Gastroesophageal sphincter (tissue), 4 donors: ENCODE measurements at regions not wholly inside any gene's neighbourhood (a gene's known extent, or its start where the extent isn't known, plus 50 kb on each side); places are given as distances from the start of the nearest gene placed in this dataset.

Source experiments
- ATAC-seq: fragments of 150-250 bp; one replicate; pipeline ENCODE4 v1.9.1; 2016; ENCODE audit warnings: mild to moderate bottlenecking, moderate library complexity
- H3K27ac ChIP-seq, 4 donors: fragments of 200-600 bp; sonication (generic) in 3 of 4; 1 replicate in 3 of 4; 2 replicates in 1 of 4; pipeline ENCODE4 v1.5.1; 2016 to 2019
- H3K27me3 ChIP-seq: fragments of 200-600 bp; sonication (generic); one replicate; pipeline ENCODE4 v1.5.1; 2019
- H3K36me3 ChIP-seq, 2 donors: fragments of 200-600 bp; sonication (generic); one replicate each; pipeline ENCODE4 v1.5.1; 2019; ENCODE audit warnings: control low read depth in 1 of 2
- H3K4me1 ChIP-seq, 3 donors: fragments of 200-600 bp; sonication (generic); 1 replicate in 2 of 3; 2 replicates in 1 of 3; pipeline ENCODE4 v1.5.1; 2016 to 2019; ENCODE audit warnings: control low read depth in 2 of 3
- H3K4me3 ChIP-seq, 2 donors: fragments of 200-600 bp; sonication (generic); one replicate each; pipeline ENCODE4 v1.5.1; 2019; ENCODE audit warnings: mild to moderate bottlenecking in 1 of 2, moderate library complexity in 1 of 2
- H3K9me3 ChIP-seq, 3 donors: fragments of 200-600 bp; sonication (generic); one replicate each; pipeline ENCODE4 v1.5.1; 2017 to 2019; ENCODE audit warnings: control low read depth in 2 of 3
- EP300 ChIP-seq: sonication (generic); formaldehyde crosslinking; IDR thresholded peaks from one replicate; pipeline ENCODE4 v1.6.1; 2017; ENCODE audit warnings: antibody characterized with exemption, mild to moderate bottlenecking
- POLR2A ChIP-seq, 2 donors: fragments of 450-650 bp; IDR thresholded peaks; one replicate each; pipeline ENCODE4 v1.6.1; 2017; ENCODE audit warnings: antibody characterized with exemption in 2 of 2, mild to moderate bottlenecking in 2 of 2, moderate library complexity in 1 of 2
- POLR2AphosphoS5 ChIP-seq: sonication (generic); formaldehyde crosslinking; IDR thresholded peaks from one replicate; pipeline ENCODE4 v1.6.1; 2017; ENCODE audit warnings: antibody characterized with exemption
- whole genome bisulfite sequencing, 2 donors: methylation state at CpG; one replicate each; pipeline ENCODE4 v1.1.5; 2018; ENCODE audit warnings: low coverage in 1 of 2; 5-methylcytosine and 5-hydroxymethylcytosine counted together
- TF ChIP-seq, protein P1 (sequence below), 4 experiments: fragments of 200-600 bp in 2 of 4; fragments of 450-650 bp in 2 of 4; sonication (generic) in 1 of 4; IDR thresholded peaks; one replicate each; pipeline ENCODE4 v1.5.1; 2017 to 2019; ENCODE audit warnings: antibody characterized with exemption in 4 of 4, mild to moderate bottlenecking in 2 of 4, moderate library complexity in 2 of 4

DNA sequence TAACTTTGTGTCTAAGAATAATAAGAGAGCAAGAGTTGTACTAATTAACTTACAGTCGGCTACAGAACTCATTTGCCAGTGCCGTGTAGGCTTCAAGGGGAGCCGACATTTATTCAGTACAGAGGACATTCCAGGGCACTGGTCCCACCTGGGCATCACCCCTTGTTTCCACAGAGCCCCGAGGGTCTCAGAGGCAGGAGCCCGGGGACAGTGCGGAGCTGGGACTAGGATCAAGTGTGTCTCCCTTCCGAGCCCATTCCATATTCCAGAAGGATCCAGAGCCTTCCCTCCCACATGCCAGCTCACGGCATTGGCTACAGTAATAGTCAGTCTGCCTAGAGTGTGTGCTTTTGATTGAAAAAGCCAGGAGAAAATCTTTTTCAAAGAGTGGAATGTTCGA, 71.5 kb upstream of the CTDP1 start:
- WGBS, 2 donors = 87 to 100% methylated on average over 1 to 5 of the region's 9 CpGs
- no peaks in the 10 kb centered on the region for H3K36me3 ChIP-seq
- no peak for ATAC-seq
- peaks cover 39% of the 10 kb centered on the region for H3K27me3 ChIP-seq
- H3K4me3 ChIP-seq = no peak overlapping the region
- TF ChIP-seq, protein P1, sequence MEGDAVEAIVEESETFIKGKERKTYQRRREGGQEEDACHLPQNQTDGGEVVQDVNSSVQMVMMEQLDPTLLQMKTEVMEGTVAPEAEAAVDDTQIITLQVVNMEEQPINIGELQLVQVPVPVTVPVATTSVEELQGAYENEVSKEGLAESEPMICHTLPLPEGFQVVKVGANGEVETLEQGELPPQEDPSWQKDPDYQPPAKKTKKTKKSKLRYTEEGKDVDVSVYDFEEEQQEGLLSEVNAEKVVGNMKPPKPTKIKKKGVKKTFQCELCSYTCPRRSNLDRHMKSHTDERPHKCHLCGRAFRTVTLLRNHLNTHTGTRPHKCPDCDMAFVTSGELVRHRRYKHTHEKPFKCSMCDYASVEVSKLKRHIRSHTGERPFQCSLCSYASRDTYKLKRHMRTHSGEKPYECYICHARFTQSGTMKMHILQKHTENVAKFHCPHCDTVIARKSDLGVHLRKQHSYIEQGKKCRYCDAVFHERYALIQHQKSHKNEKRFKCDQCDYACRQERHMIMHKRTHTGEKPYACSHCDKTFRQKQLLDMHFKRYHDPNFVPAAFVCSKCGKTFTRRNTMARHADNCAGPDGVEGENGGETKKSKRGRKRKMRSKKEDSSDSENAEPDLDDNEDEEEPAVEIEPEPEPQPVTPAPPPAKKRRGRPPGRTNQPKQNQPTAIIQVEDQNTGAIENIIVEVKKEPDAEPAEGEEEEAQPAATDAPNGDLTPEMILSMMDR (IDR thresholded peaks at IDR 0.05) = no peak
- TF ChIP-seq POLR2AphosphoS5 (no peak), POLR2A (IDR thresholded peaks at IDR 0.05) (no peak), EP300 (no peak)
- no peaks in the 10 kb centered on the region for H3K4me1 ChIP-seq
- no peaks in the 10 kb centered on the region for H3K9me3 ChIP-seq
- no peak overlapping the region for H3K27ac ChIP-seq

DNA sequence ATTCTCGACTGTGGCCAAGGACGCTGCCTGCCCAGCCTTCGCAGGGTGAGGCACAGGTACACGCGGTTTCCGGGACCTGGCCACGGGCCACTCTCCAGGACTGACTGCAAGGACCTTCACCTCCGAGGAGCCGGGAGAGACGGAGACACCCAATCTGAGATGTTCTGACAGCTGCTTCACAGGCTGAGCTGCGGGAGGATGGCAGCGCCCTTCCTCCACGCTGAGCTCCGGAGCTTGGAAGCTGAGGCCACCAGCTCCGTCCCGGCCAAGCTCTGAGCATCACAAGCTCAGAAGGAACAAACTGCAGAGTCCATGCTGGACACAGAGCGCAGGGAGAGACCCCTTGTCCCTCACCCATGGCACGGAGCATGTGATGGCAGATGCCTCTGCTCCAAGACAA, 71.1 kb upstream of the CTDP1 start:
- TF ChIP-seq POLR2A (IDR thresholded peaks at IDR 0.05) = no peak
- TF ChIP-seq EP300 = no peak
- TF ChIP-seq, protein P1 (IDR thresholded peaks at IDR 0.05) = no peak
- TF ChIP-seq POLR2AphosphoS5 = no peak
- no peak overlapping the region for H3K4me3 ChIP-seq
- H3K27me3 ChIP-seq = peaks cover 44% of the 10 kb centered on the region
- H3K4me1 ChIP-seq = no peaks in the 10 kb centered on the region
- ATAC-seq = no peak
- H3K36me3 ChIP-seq = no peaks in the 10 kb centered on the region
- H3K9me3 ChIP-seq = no peaks in the 10 kb centered on the region
- no peak overlapping the region for H3K27ac ChIP-seq
- WGBS, 2 donors = 100% methylated on average over 1 of the region's 18 CpGs; no CpG with 5 or more reads in 1 of the 2 donors

DNA sequence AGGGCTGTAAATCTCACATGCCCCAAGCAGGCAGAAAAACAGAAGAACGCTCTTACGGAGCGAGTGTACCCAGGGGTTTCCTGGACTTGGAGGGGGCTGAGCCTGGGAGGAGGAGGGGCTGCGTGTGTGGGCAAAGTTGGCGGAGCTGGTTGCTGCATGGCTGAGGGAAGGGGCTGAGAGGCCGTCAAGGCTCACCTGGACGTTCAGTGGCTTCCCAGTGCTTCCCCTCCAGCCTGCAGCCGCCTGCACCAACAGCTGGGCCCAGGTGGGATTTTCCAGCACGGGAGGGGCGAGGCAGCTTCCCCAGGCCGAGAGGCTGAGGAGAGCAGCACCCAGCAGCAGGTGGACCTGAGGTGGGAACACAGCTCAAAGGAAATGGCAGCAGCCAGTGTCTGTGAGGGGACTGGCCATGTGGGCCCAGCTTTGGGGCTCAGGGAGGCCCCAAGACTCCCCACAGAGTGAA, 70.6 kb upstream of the CTDP1 start:
- Histone ChIP-seq H3K9me3 (no peaks in the 10 kb centered on the region), H3K4me3 (no peak overlapping the region), H3K27me3 (peaks cover 49% of the 10 kb centered on the region), H3K4me1 (no peaks in the 10 kb centered on the region), H3K27ac (no peak overlapping the region), H3K36me3 (no peaks in the 10 kb centered on the region)
- TF ChIP-seq, protein P1 (IDR thresholded peaks at IDR 0.05) = no peak
- TF ChIP-seq POLR2AphosphoS5 (no peak), EP300 (no peak), POLR2A (IDR thresholded peaks at IDR 0.05) (no peak)
- no peak for ATAC-seq
- 80% methylated on average over 1 of the region's 11 CpGs; no CpG with 5 or more reads in 1 of the 2 donors for WGBS, 2 donors

DNA sequence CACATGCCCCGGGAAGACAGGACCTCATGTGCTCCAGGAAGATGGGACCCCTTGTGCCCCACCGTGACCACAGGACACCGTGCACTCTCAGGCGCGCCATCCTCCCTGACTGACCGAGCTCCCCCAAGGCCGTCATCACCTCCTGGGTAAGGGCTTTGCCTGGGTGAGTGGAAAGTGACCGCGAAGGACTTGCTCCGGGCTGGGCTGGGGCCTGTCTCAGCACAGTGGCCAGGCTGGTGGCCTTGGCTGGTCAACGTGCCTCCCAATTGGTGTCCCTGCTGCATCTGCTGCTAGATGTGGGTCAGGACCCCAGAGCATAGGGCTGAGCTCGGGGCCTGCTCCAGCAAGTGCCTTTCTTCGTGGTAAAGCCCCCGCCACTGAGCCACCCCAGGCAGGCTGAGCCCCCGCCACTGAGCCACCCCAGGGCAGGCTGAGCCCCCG, 69.7 kb upstream of the CTDP1 start:
- ATAC-seq = no peak
- WGBS, 2 donors = no CpG with 5 or more reads among the region's 16 CpGs
- Histone ChIP-seq H3K27ac (no peak overlapping the region), H3K4me1 (no peaks in the 10 kb centered on the region), H3K27me3 (peaks cover 56% of the 10 kb centered on the region), H3K4me3 (no peak overlapping the region), H3K36me3 (no peaks in the 10 kb centered on the region), H3K9me3 (no peaks in the 10 kb centered on the region)
- no peak for TF ChIP-seq EP300
- TF ChIP-seq, protein P1 (IDR thresholded peaks at IDR 0.05) = no peak
- TF ChIP-seq POLR2A (IDR thresholded peaks at IDR 0.05) = no peak
- no peak for TF ChIP-seq POLR2AphosphoS5

DNA sequence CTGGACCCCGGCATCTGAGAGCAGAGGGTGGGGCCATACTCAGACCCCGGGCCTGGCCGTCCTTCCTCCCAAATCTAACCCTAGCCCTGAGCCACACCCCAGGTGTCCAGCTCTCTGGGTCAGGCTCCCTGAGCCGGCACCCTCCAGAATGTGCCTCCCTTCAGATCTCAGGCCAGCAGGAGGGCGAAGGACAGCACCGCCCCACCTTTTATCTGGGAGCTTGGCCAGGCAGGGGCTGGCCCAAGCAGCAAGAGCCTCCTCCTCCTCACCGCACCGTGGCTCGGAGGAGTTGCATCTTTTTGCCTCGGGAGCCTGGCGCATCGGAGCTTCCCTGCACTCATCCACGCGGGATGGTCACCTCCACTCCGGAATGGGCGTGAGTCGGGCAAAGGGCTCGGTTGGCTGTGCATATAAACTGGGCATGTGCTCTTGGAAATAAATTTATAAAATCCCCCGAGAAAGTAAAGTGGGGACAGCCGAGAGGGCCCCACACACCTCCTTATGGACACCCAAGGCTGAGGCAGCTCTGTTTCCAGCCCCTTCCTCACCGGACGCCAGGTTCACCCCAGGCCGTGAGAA, 69.1 kb upstream of the CTDP1 start:
- ATAC-seq = no peak
- Histone ChIP-seq H3K27ac (no peak overlapping the region), H3K4me3 (no peak overlapping the region), H3K36me3 (no peaks in the 10 kb centered on the region), H3K9me3 (no peaks in the 10 kb centered on the region), H3K4me1 (no peaks in the 10 kb centered on the region), H3K27me3 (peaks cover 61% of the 10 kb centered on the region)
- TF ChIP-seq, protein P1 (IDR thresholded peaks at IDR 0.05) = no peak
- no peak for TF ChIP-seq EP300
- 49% methylated on average over 3 of the region's 23 CpGs; no CpG with 5 or more reads in 1 of the 2 donors for WGBS, 2 donors
